Mesenchymal stem cell (in vitro differentiated cells and primary cell): ENCODE measurements at regions not wholly inside any gene's neighbourhood (a gene's known extent, or its start where the extent isn't known, plus 50 kb on each side); places are given as distances from the start of the nearest gene placed in this dataset.

Source experiments
- DNase-seq: peaks from one replicate; pipeline ENCODE4 v3.0.0-alpha.2; 2013
- H2AFZ ChIP-seq: one replicate; pipeline ENCODE4 v1.6.1; 2013; ENCODE audit warnings: low read depth, mild to moderate bottlenecking, control low read depth, inconsistent platforms, low read length, moderate library complexity
- H2AK5ac ChIP-seq: 2 replicates; pipeline ENCODE4 v1.6.1; 2013; ENCODE audit warnings: low read length, moderate library complexity, mild to moderate bottlenecking, inconsistent platforms; ENCODE audit not compliant: severe bottlenecking
- H2BK120ac ChIP-seq: one replicate; pipeline ENCODE4 v1.6.1; 2013; ENCODE audit warnings: low read depth, mild to moderate bottlenecking, inconsistent platforms, low read length, moderate library complexity
- H2BK12ac ChIP-seq, 2 experiments: one replicate each; pipeline ENCODE4 v1.6.1; 2013; ENCODE audit warnings: inconsistent platforms in 2 of 2, low read length in 2 of 2, mild to moderate bottlenecking in 2 of 2, moderate library complexity in 2 of 2, control low read depth in 1 of 2
- H2BK15ac ChIP-seq: one replicate; pipeline ENCODE4 v1.6.1; 2013; ENCODE audit warnings: mild to moderate bottlenecking, low read depth, inconsistent platforms; ENCODE audit not compliant: poor library complexity, severe bottlenecking
- H2BK5ac ChIP-seq: 2 replicates; pipeline ENCODE4 v1.6.1; 2013; ENCODE audit warnings: low read depth, mild to moderate bottlenecking, low read length, control low read depth, inconsistent platforms; ENCODE audit not compliant: poor library complexity, severe bottlenecking
- H3K14ac ChIP-seq, 2 experiments: one replicate each; pipeline ENCODE4 v1.6.1; 2013; ENCODE audit warnings: inconsistent platforms in 2 of 2, low read length in 2 of 2, control low read depth in 1 of 2, mild to moderate bottlenecking in 1 of 2, moderate library complexity in 1 of 2
- H3K18ac ChIP-seq, 2 experiments: one replicate each; pipeline ENCODE4 v1.6.1; 2013; ENCODE audit warnings: inconsistent platforms in 2 of 2, low read length in 2 of 2, control low read depth in 1 of 2, low read depth in 1 of 2, mild to moderate bottlenecking in 1 of 2
- H3K23ac ChIP-seq, 2 experiments: one replicate each; pipeline ENCODE4 v1.6.1; 2013; ENCODE audit warnings: inconsistent platforms in 2 of 2, low read length in 2 of 2, mild to moderate bottlenecking in 2 of 2, moderate library complexity in 2 of 2, control low read depth in 1 of 2
- H3K27ac ChIP-seq: 2 replicates; pipeline ENCODE4 v1.5.1; 2013; ENCODE audit warnings: mild to moderate bottlenecking, moderate library complexity, low read length, control low read depth, inconsistent platforms; ENCODE audit not compliant: poor library complexity, severe bottlenecking
- H3K27me3 ChIP-seq, 2 experiments: 2 replicates each; pipeline versions ENCODE4 v1.6.1 to v1.7.0; 2013; ENCODE audit warnings: low read length in 2 of 2, mild to moderate bottlenecking in 2 of 2, moderate library complexity in 2 of 2, control low read depth in 1 of 2, inconsistent platforms in 1 of 2; ENCODE audit not compliant: control insufficient read depth in 1 of 2, insufficient read depth in 1 of 2
- H3K36me3 ChIP-seq, 2 experiments: 2 replicates each; pipeline versions ENCODE4 v1.6.1 to v1.7.0; 2013; ENCODE audit warnings: low read length in 2 of 2, control low read depth in 1 of 2, inconsistent platforms in 1 of 2, low read depth in 1 of 2, mild to moderate bottlenecking in 1 of 2; ENCODE audit not compliant: insufficient read depth in 2 of 2, control insufficient read depth in 1 of 2
- H3K4ac ChIP-seq, 2 experiments: one replicate each; pipeline ENCODE4 v1.6.1; 2013; ENCODE audit warnings: inconsistent platforms in 2 of 2, low read length in 2 of 2, mild to moderate bottlenecking in 2 of 2, moderate library complexity in 2 of 2, control low read depth in 1 of 2, low read depth in 1 of 2
- H3K4me1 ChIP-seq: 2 replicates; pipeline ENCODE4 v1.6.1; 2013; ENCODE audit warnings: low read depth, low read length, control low read depth; ENCODE audit not compliant: control insufficient read depth, insufficient read depth
- H3K4me2 ChIP-seq: 2 replicates; pipeline ENCODE4 v1.6.1; 2013; ENCODE audit warnings: low read length, mild to moderate bottlenecking, inconsistent platforms; ENCODE audit not compliant: poor library complexity, severe bottlenecking
- H3K4me3 ChIP-seq, 2 experiments: 2 replicates each; pipeline versions ENCODE4 v1.5.1 to v1.7.0; 2013; ENCODE audit warnings: low read length in 2 of 2, mild to moderate bottlenecking in 2 of 2, control low read depth in 1 of 2, low read depth in 1 of 2; ENCODE audit not compliant: insufficient read depth in 1 of 2
- H3K79me1 ChIP-seq: replicated peaks from 2 replicates; pipeline ENCODE4 v1.6.1; 2013; ENCODE audit warnings: mild to moderate bottlenecking, control low read depth, low read length, inconsistent platforms; ENCODE audit not compliant: poor library complexity, severe bottlenecking
- H3K9ac ChIP-seq: 2 replicates; pipeline ENCODE4 v1.7.0; 2013; ENCODE audit warnings: mild to moderate bottlenecking, low read length, moderate library complexity
- H3K9me3 ChIP-seq: 2 replicates; pipeline ENCODE4 v1.7.0; 2013; ENCODE audit warnings: mild to moderate bottlenecking, low read length; ENCODE audit not compliant: control insufficient read depth
- H4K8ac ChIP-seq: one replicate; pipeline ENCODE4 v1.6.1; 2013; ENCODE audit warnings: inconsistent platforms, mild to moderate bottlenecking, low read length, moderate library complexity
- H4K91ac ChIP-seq: one replicate; pipeline ENCODE4 v1.6.1; 2013; ENCODE audit warnings: mild to moderate bottlenecking, low read length, inconsistent platforms
- WGBS: methylation state at CpG from one replicate; pipeline ENCODE4 v1.1.7; 2013; ENCODE audit warnings: mixed read lengths; 5-methylcytosine and 5-hydroxymethylcytosine counted together

- no peak overlapping the region for H3K4ac ChIP-seq
- H2BK15ac ChIP-seq, result no peak overlapping the region
- no peak overlapping the region for H4K8ac ChIP-seq
- H3K14ac ChIP-seq, result no peak overlapping the region
- DNase-seq, result peak; percentile 75
- H3K23ac ChIP-seq, result no peak overlapping the region
- H4K91ac ChIP-seq, result no peak overlapping the region
- H3K27ac ChIP-seq, result no peak overlapping the region
- no peak overlapping the region for H3K18ac ChIP-seq
- peaks cover 10% of the 10 kb centered on the region for H3K9me3 ChIP-seq
- H2AFZ ChIP-seq, result no peak overlapping the region
- H2BK12ac ChIP-seq, result no peak overlapping the region
- H3K4me3 ChIP-seq, result no peak overlapping the region
- 16% methylated on average over 2 of the region's 2 CpGs for WGBS
- no peak overlapping the region for H2BK120ac ChIP-seq
- H2BK5ac ChIP-seq, result no peak overlapping the region
- no peaks in the 10 kb centered on the region for H3K79me1 ChIP-seq
- no peaks in the 10 kb centered on the region for H3K36me3 ChIP-seq
- peaks cover 0 to 31% of the 10 kb centered on the region in 2 experiments for H3K27me3 ChIP-seq
- no peak overlapping the region for H3K4me2 ChIP-seq
- H2AK5ac ChIP-seq, result no peak overlapping the region
- H3K4me1 ChIP-seq, result no peaks in the 10 kb centered on the region
- H3K9ac ChIP-seq, result no peak overlapping the region
Observed at GRCh38 chr14:58941629-58942028, 246.8 kb upstream of the DAAM1 start.

GRCh38 chr14:58942516-58942915 is 246.0 kb upstream of the DAAM1 start:
- no peak overlapping the region for H3K27ac ChIP-seq
- H3K27me3 ChIP-seq, result peaks cover 0 to 38% of the 10 kb centered on the region in 2 experiments
- H2BK5ac ChIP-seq, result no peak overlapping the region
- no peaks in the 10 kb centered on the region for H3K79me1 ChIP-seq
- H2AFZ ChIP-seq, result no peak overlapping the region
- peaks cover 8% of the 10 kb centered on the region for H3K9me3 ChIP-seq
- H3K9ac ChIP-seq, result no peak overlapping the region
- no peak overlapping the region for H3K4ac ChIP-seq
- no peak overlapping the region for H3K4me3 ChIP-seq
- no peak overlapping the region for H3K4me2 ChIP-seq
- no peak overlapping the region for H2BK15ac ChIP-seq
- no peak overlapping the region for H2AK5ac ChIP-seq
- no peaks in the 10 kb centered on the region for H3K4me1 ChIP-seq
- no peak overlapping the region for H2BK120ac ChIP-seq
- WGBS, result 20% methylated on average over 1 of the region's 2 CpGs
- peak; percentile 83 for DNase-seq
- no peak overlapping the region for H4K8ac ChIP-seq
- no peak overlapping the region for H3K14ac ChIP-seq
- H4K91ac ChIP-seq, result no peak overlapping the region
- H3K36me3 ChIP-seq, result no peaks in the 10 kb centered on the region
- H3K23ac ChIP-seq, result no peak overlapping the region
- no peak overlapping the region for H3K18ac ChIP-seq
- H2BK12ac ChIP-seq, result no peak overlapping the region

- no peak overlapping the region for H3K27ac ChIP-seq
Observed at GRCh38 chr14:58944343-58944967, 244.0 kb upstream of the DAAM1 start.

GRCh38 chr14:58944968-58945356 is 243.5 kb upstream of the DAAM1 start:
- H2AK5ac ChIP-seq, result no peak overlapping the region
- no peak overlapping the region for H2AFZ ChIP-seq
- H2BK5ac ChIP-seq, result no peak overlapping the region
- no peaks in the 10 kb centered on the region for H3K36me3 ChIP-seq
- no peak overlapping the region for H2BK120ac ChIP-seq
- no peak for DNase-seq
- H4K91ac ChIP-seq, result no peak overlapping the region
- H3K4ac ChIP-seq, result no peak overlapping the region
- H3K27ac ChIP-seq, result no peak overlapping the region
- no peak overlapping the region for H3K4me2 ChIP-seq
- H3K14ac ChIP-seq, result no peak overlapping the region
- 70% methylated on average over 2 of the region's 2 CpGs for WGBS
- H3K18ac ChIP-seq, result no peak overlapping the region
- H3K23ac ChIP-seq, result no peak overlapping the region
- no peak overlapping the region for H2BK12ac ChIP-seq
- no peak overlapping the region for H2BK15ac ChIP-seq
- no peak overlapping the region for H3K9ac ChIP-seq
- no peak overlapping the region for H3K4me3 ChIP-seq
- H4K8ac ChIP-seq, result no peak overlapping the region
- peaks cover 0 to 26% of the 10 kb centered on the region in 2 experiments for H3K27me3 ChIP-seq
- H3K9me3 ChIP-seq, result peaks cover 5% of the 10 kb centered on the region
- no peaks in the 10 kb centered on the region for H3K79me1 ChIP-seq
- no peaks in the 10 kb centered on the region for H3K4me1 ChIP-seq

More at GRCh38 chr14:58944343-58944967, 244.0 kb upstream of the DAAM1 start:
- no peaks in the 10 kb centered on the region for H3K36me3 ChIP-seq
- no peaks in the 10 kb centered on the region for H3K4me1 ChIP-seq
- 96% methylated on average over 5 of the region's 6 CpGs for WGBS
- no peaks in the 10 kb centered on the region for H3K9me3 ChIP-seq
- H3K4ac ChIP-seq, result no peak overlapping the region
- H3K4me3 ChIP-seq, result no peak overlapping the region
- H2BK5ac ChIP-seq, result no peak overlapping the region
- no peak overlapping the region for H2BK15ac ChIP-seq
- H3K27me3 ChIP-seq, result peaks cover 0 to 31% of the 10 kb centered on the region in 2 experiments
- no peak overlapping the region for H2BK120ac ChIP-seq
- no peak overlapping the region for H2AK5ac ChIP-seq
- H2AFZ ChIP-seq, result no peak overlapping the region
- no peak overlapping the region for H3K18ac ChIP-seq
- H3K14ac ChIP-seq, result no peak overlapping the region
- no peak overlapping the region for H3K23ac ChIP-seq
- H3K79me1 ChIP-seq, result no peaks in the 10 kb centered on the region
- H4K91ac ChIP-seq, result no peak overlapping the region
- H4K8ac ChIP-seq, result no peak overlapping the region
- no peak overlapping the region for H3K4me2 ChIP-seq
- H3K9ac ChIP-seq, result no peak overlapping the region
- DNase-seq, result no peak
- H2BK12ac ChIP-seq, result no peak overlapping the region
